ENCODE measurements at regions not wholly inside any gene's neighbourhood (a gene's known extent, or its start where the extent isn't known, plus 50 kb on each side); places are given as distances from the start of the nearest gene placed in this dataset.

DNA sequence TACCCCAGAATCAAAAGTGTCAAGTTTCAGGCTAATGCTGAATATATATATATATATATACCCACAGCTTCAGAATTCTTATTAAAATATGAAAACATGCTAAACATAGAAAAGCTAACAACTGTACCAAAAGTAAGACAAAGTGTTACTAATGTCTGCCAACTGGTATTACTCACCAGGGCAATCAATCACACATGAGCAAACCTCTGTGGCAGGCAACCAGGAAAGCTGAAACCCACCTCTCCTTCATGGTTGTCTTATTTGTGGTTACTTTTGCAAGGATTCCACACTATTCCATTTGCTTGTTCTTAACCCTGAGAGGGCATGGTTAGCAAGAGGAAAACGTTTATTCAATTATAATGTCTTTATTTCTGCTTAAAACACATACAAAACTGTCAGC lies 512.3 kb upstream of the MDFIC2 start:
- FAIRE-seq, result no peak
- TF ChIP-seq CTCF (IDR thresholded peaks at IDR 0.05; ENCODE audit: insufficient read depth, missing control alignments), result no peak
- no peak for DNase-seq (ENCODE audit: insufficient read length, low spot score)

DNA sequence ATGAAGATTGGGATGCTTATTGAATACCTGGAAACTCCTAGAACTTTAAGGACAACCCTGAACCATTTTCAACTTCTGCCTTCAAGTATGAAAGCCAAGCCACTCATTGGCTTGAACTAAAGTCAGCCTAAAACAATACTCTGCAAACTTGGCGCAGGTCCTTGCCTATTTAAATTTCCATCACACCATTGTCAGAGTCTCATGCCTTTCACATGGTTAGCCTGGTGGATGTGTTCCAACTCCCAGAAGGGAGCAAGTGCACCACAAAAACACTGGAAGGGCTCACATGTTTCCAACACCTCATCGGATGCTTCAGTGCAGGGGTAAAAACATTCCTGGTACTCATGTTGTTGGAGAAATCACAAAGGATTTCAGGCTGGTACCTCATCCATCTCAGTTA lies 511.6 kb upstream of the MDFIC2 start:
- DNase-seq (ENCODE audit: insufficient read length, low spot score) (no peak), FAIRE-seq (no peak)
- TF ChIP-seq CTCF (IDR thresholded peaks at IDR 0.05; ENCODE audit: insufficient read depth, missing control alignments), result no peak

GRCh38 chr3:70823622-70824021 lies 511.2 kb upstream of the MDFIC2 start:
- TF ChIP-seq CTCF (IDR thresholded peaks at IDR 0.05; ENCODE audit: insufficient read depth, missing control alignments), result no peak
- DNase-seq (ENCODE audit: insufficient read length, low spot score) (no peak), FAIRE-seq (no peak)

DNA sequence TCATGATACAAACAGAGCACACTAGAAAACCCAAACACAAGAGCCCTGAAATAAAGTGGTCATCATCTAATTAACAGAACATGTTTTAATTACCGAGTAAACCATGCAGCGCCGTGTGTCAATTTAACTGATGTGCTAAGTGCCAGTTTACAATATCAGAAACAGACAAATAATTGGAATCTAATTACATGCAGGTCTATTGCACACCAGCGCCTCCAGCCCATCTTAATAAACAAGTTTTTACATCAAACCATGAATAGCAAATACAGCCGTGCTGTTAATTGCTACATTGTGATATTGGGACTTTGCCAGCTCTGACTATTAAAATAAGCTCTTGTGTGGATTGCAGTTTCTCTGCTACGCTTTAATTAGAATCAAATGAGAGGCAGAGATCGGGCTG lies 510.2 kb upstream of the MDFIC2 start:
- no peak for TF ChIP-seq CTCF (IDR thresholded peaks at IDR 0.05; ENCODE audit: insufficient read depth, missing control alignments)
- FAIRE-seq, result no peak
- DNase-seq (ENCODE audit: insufficient read length, low spot score), result no peak

- DNase-seq (ENCODE audit: insufficient read length, low spot score), result no peak
- no peak for FAIRE-seq
Measured at GRCh38 chr3:70821602-70822001, 509.2 kb upstream of the MDFIC2 start.

DNA sequence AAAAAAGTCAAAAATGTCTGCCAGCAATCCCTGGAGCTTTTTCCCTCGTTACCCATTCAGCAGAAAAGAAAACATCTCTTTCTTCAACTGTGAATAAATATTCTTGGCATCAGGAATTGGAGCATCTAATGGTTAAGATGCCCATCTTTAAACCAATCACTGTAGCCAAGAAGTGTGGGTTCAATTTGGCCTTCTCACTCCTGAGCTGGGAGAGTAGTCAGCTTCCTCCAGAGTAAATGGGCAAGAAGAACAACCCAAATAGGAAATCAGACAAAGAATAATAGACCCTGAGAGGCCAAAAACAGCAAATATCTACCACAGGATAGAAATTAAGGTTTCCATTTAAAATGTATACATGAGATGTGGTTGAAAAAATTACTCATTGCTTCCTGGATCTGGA lies 508.0 kb upstream of the MDFIC2 start:
- DNase-seq (ENCODE audit: insufficient read length, low spot score) (no peak), FAIRE-seq (no peak)
- TF ChIP-seq CTCF (IDR thresholded peaks at IDR 0.05; ENCODE audit: insufficient read depth, missing control alignments), result no peak

More at GRCh38 chr3:70821602-70822001, 509.2 kb upstream of the MDFIC2 start:
- no peak for TF ChIP-seq CTCF (IDR thresholded peaks at IDR 0.05; ENCODE audit: insufficient read depth, missing control alignments)

DNA sequence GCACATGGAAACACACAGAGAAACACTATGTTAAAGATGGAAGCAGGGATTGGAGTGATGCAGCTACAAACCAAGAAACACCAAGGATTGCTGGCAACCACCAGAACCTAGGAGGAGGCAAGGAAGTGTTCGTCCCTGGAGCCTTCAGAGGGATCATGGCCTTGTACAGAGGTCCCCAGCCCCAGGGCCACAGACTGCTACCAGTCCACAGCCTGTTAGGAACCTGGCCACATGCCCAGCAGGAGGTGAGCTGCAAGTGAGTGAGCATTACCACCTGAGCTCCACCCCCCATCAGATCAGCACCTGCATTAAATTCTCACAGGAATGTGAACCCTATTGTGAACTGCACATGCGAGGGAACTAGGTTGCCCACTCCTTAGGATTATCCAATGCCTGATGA lies 505.7 kb upstream of the MDFIC2 start:
- DNase-seq (ENCODE audit: insufficient read length, low spot score) (no peak), FAIRE-seq (no peak)
- TF ChIP-seq CTCF (IDR thresholded peaks at IDR 0.05; ENCODE audit: insufficient read depth, missing control alignments), result no peak

Measured in D721Med (cell line).